T-helper 2 cell treated with Interferon-gamma antibody and Interleukin-4, amounts not matched to agents 5 μg/mL and 100 μg/mL, for 36 hours (primary cell): ENCODE measurements at regions not wholly inside any gene's neighbourhood (a gene's known extent, or its start where the extent isn't known, plus 50 kb on each side); places are given as distances from the start of the nearest gene placed in this dataset.

Experiments used
- DNase-seq: peaks from one replicate; pipeline ENCODE4 v3.0.0; 2021; ENCODE audit warnings: low spot score
- H3K27ac Mint-ChIP-seq: one replicate; pipeline ENCODE4 v1.8.0; 2021; ENCODE audit warnings: mild to moderate bottlenecking, mixed read lengths
- H3K27me3 Mint-ChIP-seq: one replicate; pipeline ENCODE4 v1.8.0; 2021; ENCODE audit warnings: low read depth, mixed read lengths
- H3K36me3 Mint-ChIP-seq: one replicate; pipeline ENCODE4 v1.8.0; 2021; ENCODE audit warnings: low read depth, mixed read lengths
- H3K4me1 Mint-ChIP-seq: one replicate; pipeline ENCODE4 v1.8.0; 2021; ENCODE audit warnings: low read depth, mixed read lengths
- H3K4me3 Mint-ChIP-seq: one replicate; pipeline ENCODE4 v1.8.0; 2022; ENCODE audit warnings: mild to moderate bottlenecking, moderate library complexity, mixed read lengths
- H3K9me3 Mint-ChIP-seq: one replicate; pipeline ENCODE4 v1.8.0; 2021; ENCODE audit warnings: mixed read lengths

GRCh38 chr2:2950403-2950952, 427.1 kb downstream of the EIPR1 start:
- DNase-seq = no peak
- Mint-ChIP-seq H3K4me1 (no peaks in the 10 kb centered on the region), H3K4me3 (no peak overlapping the region), H3K9me3 (peaks cover 6% of the 10 kb centered on the region), H3K27me3 (no peaks in the 10 kb centered on the region), H3K36me3 (no peaks in the 10 kb centered on the region), H3K27ac (no peak overlapping the region)

- Mint-ChIP-seq H3K4me3 (no peak overlapping the region), H3K27me3 (no peaks in the 10 kb centered on the region), H3K9me3 (peaks cover 8% of the 10 kb centered on the region), H3K4me1 (no peaks in the 10 kb centered on the region), H3K36me3 (no peaks in the 10 kb centered on the region), H3K27ac (no peak overlapping the region)
- no peak for DNase-seq
Measured at GRCh38 chr2:2947406-2947805, 430.2 kb downstream of the EIPR1 start.

GRCh38 chr2:2942906-2943305, 434.7 kb downstream of the EIPR1 start:
- no peak overlapping the region for H3K4me3 Mint-ChIP-seq
- H3K4me1 Mint-ChIP-seq = no peaks in the 10 kb centered on the region
- H3K36me3 Mint-ChIP-seq = no peaks in the 10 kb centered on the region
- peaks cover 12% of the 10 kb centered on the region for H3K9me3 Mint-ChIP-seq
- no peak for DNase-seq
- H3K27me3 Mint-ChIP-seq = no peaks in the 10 kb centered on the region
- no peak overlapping the region for H3K27ac Mint-ChIP-seq

- H3K27ac Mint-ChIP-seq = no peak overlapping the region
- no peaks in the 10 kb centered on the region for H3K36me3 Mint-ChIP-seq
- H3K4me1 Mint-ChIP-seq = no peaks in the 10 kb centered on the region
- no peak overlapping the region for H3K4me3 Mint-ChIP-seq
- no peak for DNase-seq
- H3K9me3 Mint-ChIP-seq = peaks cover 14% of the 10 kb centered on the region
- no peaks in the 10 kb centered on the region for H3K27me3 Mint-ChIP-seq
Measured at GRCh38 chr2:2942225-2942624, 435.4 kb downstream of the EIPR1 start.

- peaks cover 20% of the 10 kb centered on the region for H3K9me3 Mint-ChIP-seq
- H3K27me3 Mint-ChIP-seq = no peaks in the 10 kb centered on the region
- no peak overlapping the region for H3K27ac Mint-ChIP-seq
- H3K36me3 Mint-ChIP-seq = no peaks in the 10 kb centered on the region
- H3K4me3 Mint-ChIP-seq = no peak overlapping the region
- no peaks in the 10 kb centered on the region for H3K4me1 Mint-ChIP-seq
- no peak for DNase-seq
Measured at GRCh38 chr2:2941205-2941604, 436.4 kb downstream of the EIPR1 start.

GRCh38 chr2:2940702-2941101, 436.9 kb downstream of the EIPR1 start:
- Mint-ChIP-seq H3K9me3 (peaks cover 20% of the 10 kb centered on the region), H3K4me1 (no peaks in the 10 kb centered on the region), H3K27me3 (no peaks in the 10 kb centered on the region), H3K36me3 (no peaks in the 10 kb centered on the region), H3K4me3 (no peak overlapping the region), H3K27ac (no peak overlapping the region)
- DNase-seq = no peak

- peaks cover 13% of the 10 kb centered on the region for H3K9me3 Mint-ChIP-seq
- no peak overlapping the region for H3K27ac Mint-ChIP-seq
- DNase-seq = no peak
- H3K27me3 Mint-ChIP-seq = no peaks in the 10 kb centered on the region
- H3K36me3 Mint-ChIP-seq = no peaks in the 10 kb centered on the region
- H3K4me1 Mint-ChIP-seq = no peaks in the 10 kb centered on the region
- H3K4me3 Mint-ChIP-seq = no peak overlapping the region
Measured at GRCh38 chr2:2940061-2940460, 437.6 kb downstream of the EIPR1 start.

- no peak for DNase-seq
- no peaks in the 10 kb centered on the region for H3K4me1 Mint-ChIP-seq
- no peak overlapping the region for H3K4me3 Mint-ChIP-seq
- H3K27ac Mint-ChIP-seq = no peak overlapping the region
- H3K9me3 Mint-ChIP-seq = peaks cover 13% of the 10 kb centered on the region
- no peaks in the 10 kb centered on the region for H3K36me3 Mint-ChIP-seq
- no peaks in the 10 kb centered on the region for H3K27me3 Mint-ChIP-seq
Measured at GRCh38 chr2:2939078-2939795, 438.4 kb downstream of the EIPR1 start.

GRCh38 chr2:2938481-2938880, 439.1 kb downstream of the EIPR1 start:
- no peak overlapping the region for H3K27ac Mint-ChIP-seq
- H3K4me1 Mint-ChIP-seq = no peaks in the 10 kb centered on the region

GRCh38 chr2:2935445-2936149, 442.0 kb downstream of the EIPR1 start:
- no peaks in the 10 kb centered on the region for H3K4me1 Mint-ChIP-seq
- no peak for DNase-seq
- H3K36me3 Mint-ChIP-seq = no peaks in the 10 kb centered on the region
- no peak overlapping the region for H3K27ac Mint-ChIP-seq
- H3K4me3 Mint-ChIP-seq = no peak overlapping the region
- H3K27me3 Mint-ChIP-seq = no peaks in the 10 kb centered on the region
- peaks cover 13% of the 10 kb centered on the region for H3K9me3 Mint-ChIP-seq

More at GRCh38 chr2:2938481-2938880, 439.1 kb downstream of the EIPR1 start:
- Mint-ChIP-seq H3K27me3 (no peaks in the 10 kb centered on the region), H3K36me3 (no peaks in the 10 kb centered on the region), H3K9me3 (peaks cover 13% of the 10 kb centered on the region), H3K4me3 (no peak overlapping the region)
- DNase-seq = no peak

- DNase-seq = no peak
- H3K9me3 Mint-ChIP-seq = peaks cover 26% of the 10 kb centered on the region
- no peaks in the 10 kb centered on the region for H3K36me3 Mint-ChIP-seq
- no peak overlapping the region for H3K4me3 Mint-ChIP-seq
- no peak overlapping the region for H3K27ac Mint-ChIP-seq
- H3K4me1 Mint-ChIP-seq = no peaks in the 10 kb centered on the region
- H3K27me3 Mint-ChIP-seq = no peaks in the 10 kb centered on the region
Measured at GRCh38 chr2:2933426-2933825, 444.2 kb downstream of the EIPR1 start.

- Mint-ChIP-seq H3K27ac (no peak overlapping the region), H3K4me3 (no peak overlapping the region), H3K9me3 (peaks cover 22% of the 10 kb centered on the region), H3K4me1 (no peaks in the 10 kb centered on the region), H3K27me3 (no peaks in the 10 kb centered on the region), H3K36me3 (no peaks in the 10 kb centered on the region)
- no peak for DNase-seq
Measured at GRCh38 chr2:2932692-2933305, 444.8 kb downstream of the EIPR1 start.

- Mint-ChIP-seq H3K27me3 (no peaks in the 10 kb centered on the region), H3K4me3 (no peak overlapping the region), H3K4me1 (peaks cover under 1% of the 10 kb centered on the region), H3K9me3 (peaks cover 20% of the 10 kb centered on the region), H3K36me3 (no peaks in the 10 kb centered on the region), H3K27ac (no peak overlapping the region)
- DNase-seq = no peak
Measured at GRCh38 chr2:2932189-2932588, 445.4 kb downstream of the EIPR1 start.
